EH (cell line): ENCODE measurements at regions not wholly inside any gene's neighbourhood (a gene's known extent, or its start where the extent isn't known, plus 50 kb on each side); places are given as distances from the start of the nearest gene placed in this dataset.
A peak's percentile ranks its signal among the peaks of the same experiment; 100 is the strongest.

Experiments
- DNase-seq: peaks from one replicate; pipeline ENCODE4 v3.0.0-alpha.2; 2015; ENCODE audit warnings: low read depth

- no peak for DNase-seq
Measured at GRCh38 chr21:17979763-17980162, 160.6 kb upstream of the C21orf91 start.

GRCh38 chr21:17978895-17979294 lies 159.7 kb upstream of the C21orf91 start:
- no peak for DNase-seq

- no peak for DNase-seq
Measured at GRCh38 chr21:17976691-17977090, 157.5 kb upstream of the C21orf91 start.

- DNase-seq, result no peak
Measured at GRCh38 chr21:17976139-17976538, 157.0 kb upstream of the C21orf91 start.

GRCh38 chr21:17967319-17967718 lies 148.2 kb upstream of the C21orf91 start:
- no peak for DNase-seq

- DNase-seq, result no peak
Measured at GRCh38 chr21:17964716-17965115, 145.6 kb upstream of the C21orf91 start.

GRCh38 chr21:17964199-17964598 lies 145.0 kb upstream of the C21orf91 start:
- no peak for DNase-seq

- DNase-seq, result no peak
Measured at GRCh38 chr21:17950591-17950990, 131.4 kb upstream of the C21orf91 start.

- DNase-seq, result no peak
Measured at GRCh38 chr21:17949421-17949820, 130.3 kb upstream of the C21orf91 start.

- no peak for DNase-seq
Measured at GRCh38 chr21:17947531-17947930, 128.4 kb upstream of the C21orf91 start.

- no peak for DNase-seq
Measured at GRCh38 chr21:17931080-17931479, 111.9 kb upstream of the C21orf91 start.

GRCh38 chr21:17930093-17930492 lies 110.9 kb upstream of the C21orf91 start:
- no peak for DNase-seq

- no peak for DNase-seq
Measured at GRCh38 chr21:17929510-17929909, 110.4 kb upstream of the C21orf91 start.

GRCh38 chr21:17925899-17926298 lies 106.7 kb upstream of the C21orf91 start:
- no peak for DNase-seq

- peak; percentile 59 for DNase-seq
Measured at GRCh38 chr21:17925000-17925610, 105.9 kb upstream of the C21orf91 start.

- DNase-seq, result peak; percentile 58
Measured at GRCh38 chr21:17921579-17922530, 102.7 kb upstream of the C21orf91 start.

- no peak for DNase-seq
Measured at GRCh38 chr21:17915976-17916375, 96.8 kb upstream of the C21orf91 start.

- DNase-seq, result peak; percentile 26
Measured at GRCh38 chr21:17911628-17912027, 92.5 kb upstream of the C21orf91 start.

- no peak for DNase-seq
Measured at GRCh38 chr21:17903929-17904639, 84.9 kb upstream of the C21orf91 start.

GRCh38 chr21:17903029-17903806 lies 84.1 kb upstream of the C21orf91 start:
- peak; percentile 47 for DNase-seq

- no peak for DNase-seq
Measured at GRCh38 chr21:17901458-17902079, 82.4 kb upstream of the C21orf91 start.
